GM12878 (cell line): ENCODE measurements at regions not wholly inside any gene's neighbourhood (a gene's known extent, or its start where the extent isn't known, plus 50 kb on each side); places are given as distances from the start of the nearest gene placed in this dataset.

ENCODE experiments used
- CHD2 ChIP-seq: IDR thresholded peaks from 2 replicates; pipeline ENCODE4 v1.6.1; 2011; ENCODE audit warnings: low read depth, low read length, improper control_type of control experiment, borderline replicate concordance
- CREM ChIP-seq: IDR thresholded peaks from 2 replicates; pipeline ENCODE4 v1.6.1; 2014; ENCODE audit warnings: antibody characterized with exemption, low read depth
- CTCF ChIP-seq, 3 experiments: IDR thresholded peaks in 2 of 3; conservative IDR thresholded peaks in 1 of 3; 2 replicates each; pipeline ENCODE4 v1.5.1; 2011; ENCODE audit warnings: low read depth in 3 of 3, low read length in 3 of 3, mild to moderate bottlenecking in 3 of 3, control low read depth in 2 of 3, moderate library complexity in 2 of 3, inconsistent platforms in 1 of 3, mixed read lengths in 1 of 3; ENCODE audit not compliant: control insufficient read depth in 2 of 3, insufficient read depth in 1 of 3; ENCODE audit errors: extremely low read depth in 1 of 3
- EZH2 ChIP-seq: IDR thresholded peaks from 2 replicates; pipeline ENCODE4 v1.6.1; 2012; ENCODE audit warnings: low read depth, mild to moderate bottlenecking, control low read depth, inconsistent platforms, low read length, borderline replicate concordance; ENCODE audit not compliant: control insufficient read depth
- FOS ChIP-seq: IDR thresholded peaks from 3 replicates; pipeline ENCODE4 v1.6.1; 2011; ENCODE audit warnings: borderline replicate concordance; ENCODE audit not compliant: insufficient read length; ENCODE audit errors: extremely low read depth
- HDAC2 ChIP-seq: fragments of 200-600 bp; sonication (generic); IDR thresholded peaks from 2 replicates; pipeline ENCODE4 v1.6.1; 2017
- IRF3 ChIP-seq: fragments of 450-650 bp; IDR thresholded peaks from 2 replicates; pipeline ENCODE4 v1.6.1; 2014; ENCODE audit warnings: mild to moderate bottlenecking
- JUND ChIP-seq: IDR thresholded peaks from 2 replicates; pipeline ENCODE4 v1.6.1; 2012; ENCODE audit warnings: low read depth, mild to moderate bottlenecking, low read length, improper control_type of control experiment, moderate library complexity
- PKNOX1 ChIP-seq: fragments of 450-650 bp; IDR thresholded peaks from 2 replicates; pipeline ENCODE4 v1.6.1; 2016; ENCODE audit warnings: mild to moderate bottlenecking
- POLR2A ChIP-seq: IDR thresholded peaks from 2 replicates; pipeline ENCODE4 v1.6.1; 2011; ENCODE audit warnings: low read depth, mild to moderate bottlenecking, low read length
- SREBF1 ChIP-seq: IDR thresholded peaks from 2 replicates; pipeline ENCODE4 v1.6.1; 2012; ENCODE audit warnings: mild to moderate bottlenecking, low read length
- SUPT20H ChIP-seq: IDR thresholded peaks from 2 replicates; pipeline ENCODE4 v1.6.1; 2011; ENCODE audit warnings: low read depth, mild to moderate bottlenecking, low read length, moderate library complexity, borderline replicate concordance; ENCODE audit not compliant: control insufficient read depth
- YBX1 ChIP-seq: fragments of 450-650 bp; IDR thresholded peaks from 2 replicates; pipeline ENCODE4 v1.6.1; 2016; ENCODE audit warnings: antibody characterized with exemption
- ZNF592 ChIP-seq: fragments of 450-650 bp; IDR thresholded peaks from 2 replicates; pipeline ENCODE4 v1.6.1; 2017; ENCODE audit warnings: mild to moderate bottlenecking, moderate library complexity

GRCh38 chr10:113239566-113240350, 289.7 kb downstream of the TCF7L2 start:
- TF ChIP-seq JUND (no peak), SREBF1 (no peak), POLR2A (no peak), CTCF (IDR thresholded peaks at IDR 0.05 in 2 of 3, conservative IDR thresholded peaks at IDR 0.05 in 1 of 3; ENCODE audit: control insufficient read depth in 2 of 3, extremely low read depth in 1 of 3, insufficient read depth in 1 of 3, low read depth in 3 of 3, low read length in 3 of 3) (no peak), EZH2 (no peak), ZNF592 (no peak), CREM (no peak), YBX1 (no peak), SUPT20H (no peak), CHD2 (no peak), HDAC2 (no peak), IRF3 (no peak), PKNOX1 (no peak), FOS (no peak)
